ENCODE measurements at regions not wholly inside any gene's neighbourhood (a gene's known extent, or its start where the extent isn't known, plus 50 kb on each side); places are given as distances from the start of the nearest gene placed in this dataset.

- TF ChIP-seq CTCF (conservative IDR thresholded peaks at IDR 0.05; ENCODE audit: low read depth, low read length) = no peak
- H3K4me1 ChIP-seq (ENCODE audit: low read depth, poor library complexity, severe bottlenecking) = no peaks in the 10 kb centered on the region
These were observed 220.7 kb downstream of the PTH2R start for GRCh38 chr2:208627110-208627884.

GRCh38 chr2:208627916-208628315, 221.3 kb downstream of the PTH2R start:
- Histone ChIP-seq H2AFZ (ENCODE audit: low read depth) (no peak overlapping the region), H3K4me1 (ENCODE audit: low read depth, poor library complexity, severe bottlenecking) (no peaks in the 10 kb centered on the region), H3K36me3 (ENCODE audit: insufficient read depth) (no peaks in the 10 kb centered on the region), H3K27ac (no peak overlapping the region), H3K4me2 (no peak overlapping the region), H3K79me2 (ENCODE audit: insufficient read depth, low read depth) (no peaks in the 10 kb centered on the region), H3K4me3 (IDR thresholded peaks at IDR 0.05; ENCODE audit: insufficient read depth, low read depth, low read length) (no peak overlapping the region), H3K9ac (no peak overlapping the region), H3K27me3 (ENCODE audit: insufficient read depth, low read depth) (no peaks in the 10 kb centered on the region), H4K20me1 (ENCODE audit: insufficient read depth) (no peaks in the 10 kb centered on the region)
- no peak for TF ChIP-seq CTCF (conservative IDR thresholded peaks at IDR 0.05; ENCODE audit: low read depth, low read length)

More at GRCh38 chr2:208627110-208627884, 220.7 kb downstream of the PTH2R start:
- H3K4me2 ChIP-seq = no peak overlapping the region
- no peaks in the 10 kb centered on the region for H3K27me3 ChIP-seq (ENCODE audit: insufficient read depth, low read depth)
- no peak overlapping the region for H3K9ac ChIP-seq
- H4K20me1 ChIP-seq (ENCODE audit: insufficient read depth) = no peaks in the 10 kb centered on the region
- H3K4me3 ChIP-seq (IDR thresholded peaks at IDR 0.05; ENCODE audit: insufficient read depth, low read depth, low read length) = no peak overlapping the region
- H3K36me3 ChIP-seq (ENCODE audit: insufficient read depth) = no peaks in the 10 kb centered on the region
- H3K27ac ChIP-seq = no peak overlapping the region
- H2AFZ ChIP-seq (ENCODE audit: low read depth) = no peak overlapping the region
- no peaks in the 10 kb centered on the region for H3K79me2 ChIP-seq (ENCODE audit: insufficient read depth, low read depth)

GRCh38 chr2:208638059-208638458, 231.5 kb downstream of the PTH2R start:
- no peak for TF ChIP-seq CTCF (conservative IDR thresholded peaks at IDR 0.05; ENCODE audit: low read depth, low read length)
- H3K36me3 ChIP-seq (ENCODE audit: insufficient read depth) = no peaks in the 10 kb centered on the region
- H3K9ac ChIP-seq = no peak overlapping the region
- H4K20me1 ChIP-seq (ENCODE audit: insufficient read depth) = no peaks in the 10 kb centered on the region
- no peak overlapping the region for H3K4me3 ChIP-seq (IDR thresholded peaks at IDR 0.05; ENCODE audit: insufficient read depth, low read depth, low read length)
- H2AFZ ChIP-seq (ENCODE audit: low read depth) = no peak overlapping the region
- no peaks in the 10 kb centered on the region for H3K27me3 ChIP-seq (ENCODE audit: insufficient read depth, low read depth)
- H3K27ac ChIP-seq = no peak overlapping the region
- H3K4me2 ChIP-seq = no peak overlapping the region
- no peaks in the 10 kb centered on the region for H3K4me1 ChIP-seq (ENCODE audit: low read depth, poor library complexity, severe bottlenecking)
- no peaks in the 10 kb centered on the region for H3K79me2 ChIP-seq (ENCODE audit: insufficient read depth, low read depth)

GRCh38 chr2:208642125-208642779, 235.7 kb downstream of the PTH2R start:
- H3K4me3 ChIP-seq (IDR thresholded peaks at IDR 0.05; ENCODE audit: insufficient read depth, low read depth, low read length) = no peak overlapping the region
- H3K36me3 ChIP-seq (ENCODE audit: insufficient read depth) = no peaks in the 10 kb centered on the region
- H2AFZ ChIP-seq (ENCODE audit: low read depth) = no peak overlapping the region
- no peaks in the 10 kb centered on the region for H4K20me1 ChIP-seq (ENCODE audit: insufficient read depth)
- no peak overlapping the region for H3K4me2 ChIP-seq
- no peaks in the 10 kb centered on the region for H3K79me2 ChIP-seq (ENCODE audit: insufficient read depth, low read depth)
- no peak overlapping the region for H3K9ac ChIP-seq
- no peak for TF ChIP-seq CTCF (conservative IDR thresholded peaks at IDR 0.05; ENCODE audit: low read depth, low read length)
- H3K27me3 ChIP-seq (ENCODE audit: insufficient read depth, low read depth) = no peaks in the 10 kb centered on the region
- no peaks in the 10 kb centered on the region for H3K4me1 ChIP-seq (ENCODE audit: low read depth, poor library complexity, severe bottlenecking)
- no peak overlapping the region for H3K27ac ChIP-seq
